ENCODE measurements at regions not wholly inside any gene's neighbourhood (a gene's known extent, or its start where the extent isn't known, plus 50 kb on each side); places are given as distances from the start of the nearest gene placed in this dataset.

GRCh38 chr6:137647762-137648447 is 153.7 kb upstream of the OLIG3 start:
- no peak for TF ChIP-seq CTCF (IDR thresholded peaks at IDR 0.05; ENCODE audit: insufficient read depth, low read depth, low read length)
- no peak overlapping the region for H3K4me3 ChIP-seq (ENCODE audit: low read depth, low read length)
- DNase-seq (ENCODE audit: low read depth), result no peak

- no peak for TF ChIP-seq CTCF (IDR thresholded peaks at IDR 0.05; ENCODE audit: insufficient read depth, low read depth, low read length)
- no peak overlapping the region for H3K4me3 ChIP-seq (ENCODE audit: low read depth, low read length)
- DNase-seq (ENCODE audit: low read depth), result no peak
These were observed 156.5 kb upstream of the OLIG3 start for GRCh38 chr6:137650720-137651119.

GRCh38 chr6:137651178-137651577 is 157.0 kb upstream of the OLIG3 start:
- no peak overlapping the region for H3K4me3 ChIP-seq (ENCODE audit: low read depth, low read length)
- no peak for DNase-seq (ENCODE audit: low read depth)
- no peak for TF ChIP-seq CTCF (IDR thresholded peaks at IDR 0.05; ENCODE audit: insufficient read depth, low read depth, low read length)

GRCh38 chr6:137651591-137652335 is 157.6 kb upstream of the OLIG3 start:
- no peak for TF ChIP-seq CTCF (IDR thresholded peaks at IDR 0.05; ENCODE audit: insufficient read depth, low read depth, low read length)
- no peak for DNase-seq (ENCODE audit: low read depth)
- no peak overlapping the region for H3K4me3 ChIP-seq (ENCODE audit: low read depth, low read length)

GRCh38 chr6:137652961-137653705 is 158.9 kb upstream of the OLIG3 start:
- TF ChIP-seq CTCF (IDR thresholded peaks at IDR 0.05; ENCODE audit: insufficient read depth, low read depth, low read length), result no peak
- no peak overlapping the region for H3K4me3 ChIP-seq (ENCODE audit: low read depth, low read length)
- DNase-seq (ENCODE audit: low read depth), result no peak

GRCh38 chr6:137653706-137654059 is 159.5 kb upstream of the OLIG3 start:
- H3K4me3 ChIP-seq (ENCODE audit: low read depth, low read length), result no peak overlapping the region
- TF ChIP-seq CTCF (IDR thresholded peaks at IDR 0.05; ENCODE audit: insufficient read depth, low read depth, low read length), result no peak
- DNase-seq (ENCODE audit: low read depth), result no peak
